Thyroid gland (tissue), 4 donors: ENCODE measurements at regions not wholly inside any gene's neighbourhood (a gene's known extent, or its start where the extent isn't known, plus 50 kb on each side); places are given as distances from the start of the nearest gene placed in this dataset.

ENCODE experiments used
- DNase-seq, 2 donors: peaks; one replicate each; pipeline ENCODE4 v3.0.0-alpha.2; 2019
- H3K27ac ChIP-seq, 3 donors: fragments of 200-600 bp; sonication (generic); 1 replicate in 2 of 3; 2 replicates in 1 of 3; pipeline ENCODE4 v1.5.1; 2016 to 2019; ENCODE audit warnings: mild to moderate bottlenecking in 1 of 3, moderate library complexity in 1 of 3
- H3K27me3 ChIP-seq: fragments of 200-600 bp; sonication (generic); one replicate; pipeline ENCODE4 v1.5.1; 2019
- H3K36me3 ChIP-seq, 2 donors: fragments of 200-600 bp; sonication (generic); one replicate each; pipeline ENCODE4 v1.5.1; 2016 to 2019
- H3K4me1 ChIP-seq, 2 donors: fragments of 200-600 bp; sonication (generic); one replicate each; pipeline ENCODE4 v1.5.1; 2017 to 2019
- H3K4me3 ChIP-seq, 3 donors: fragments of 200-600 bp; sonication (generic); replicated peaks in 1 of 3; 1 replicate in 2 of 3; 2 replicates in 1 of 3; pipeline ENCODE4 v1.5.1; 2016; ENCODE audit warnings: mild to moderate bottlenecking in 1 of 3
- H3K9me3 ChIP-seq: fragments of 200-600 bp; sonication (generic); one replicate; pipeline ENCODE4 v1.5.1; 2017
- POLR2A ChIP-seq, 2 donors: fragments of 450-650 bp; IDR thresholded peaks; one replicate each; pipeline ENCODE4 v1.6.1; 2017; ENCODE audit warnings: antibody characterized with exemption in 2 of 2, mild to moderate bottlenecking in 2 of 2, moderate library complexity in 1 of 2
- WGBS, 2 donors: methylation state at CpG; one replicate each; pipeline ENCODE4 v1.1.5; 2017; 5-methylcytosine and 5-hydroxymethylcytosine counted together
- intact Hi-C: fragments of 100-400 bp; cut with DNase I; formaldehyde crosslinking; loops from one replicate; pipeline ENCODE4 v1.15.1; 2023
- TF ChIP-seq, protein P1 (sequence below), 6 experiments: fragments of 200-600 bp in 3 of 6; fragments of 450-650 bp in 3 of 6; sonication (generic) in 3 of 6; IDR thresholded peaks; one replicate each; pipeline ENCODE4 v1.5.1; 2016 to 2019; ENCODE audit warnings: antibody characterized with exemption in 6 of 6, mild to moderate bottlenecking in 2 of 6, inconsistent platforms in 1 of 6, moderate library complexity in 1 of 6

DNA sequence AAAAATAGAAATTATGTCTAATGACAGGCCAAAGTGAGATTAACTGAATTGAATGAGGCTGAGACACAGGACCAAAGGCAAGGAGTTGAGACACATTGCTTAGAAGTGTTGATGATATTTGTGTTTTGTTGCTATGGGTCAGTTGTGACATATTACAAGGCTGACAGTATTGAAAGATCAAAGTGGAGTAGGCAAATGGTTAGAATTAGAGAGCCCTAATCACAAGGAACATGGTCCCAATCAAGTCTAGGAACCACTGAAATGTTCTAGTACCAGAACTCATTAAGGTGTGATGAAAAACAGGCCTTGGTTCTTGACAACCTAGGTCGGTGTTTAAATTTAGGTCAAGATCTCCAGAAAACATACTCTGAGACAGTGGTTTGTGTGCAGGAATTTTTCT, 896.3 kb upstream of the HS3ST1 start:
- H3K27ac ChIP-seq, result no peak overlapping the region
- H3K27me3 ChIP-seq, result no peaks in the 10 kb centered on the region
- TF ChIP-seq, protein P1, sequence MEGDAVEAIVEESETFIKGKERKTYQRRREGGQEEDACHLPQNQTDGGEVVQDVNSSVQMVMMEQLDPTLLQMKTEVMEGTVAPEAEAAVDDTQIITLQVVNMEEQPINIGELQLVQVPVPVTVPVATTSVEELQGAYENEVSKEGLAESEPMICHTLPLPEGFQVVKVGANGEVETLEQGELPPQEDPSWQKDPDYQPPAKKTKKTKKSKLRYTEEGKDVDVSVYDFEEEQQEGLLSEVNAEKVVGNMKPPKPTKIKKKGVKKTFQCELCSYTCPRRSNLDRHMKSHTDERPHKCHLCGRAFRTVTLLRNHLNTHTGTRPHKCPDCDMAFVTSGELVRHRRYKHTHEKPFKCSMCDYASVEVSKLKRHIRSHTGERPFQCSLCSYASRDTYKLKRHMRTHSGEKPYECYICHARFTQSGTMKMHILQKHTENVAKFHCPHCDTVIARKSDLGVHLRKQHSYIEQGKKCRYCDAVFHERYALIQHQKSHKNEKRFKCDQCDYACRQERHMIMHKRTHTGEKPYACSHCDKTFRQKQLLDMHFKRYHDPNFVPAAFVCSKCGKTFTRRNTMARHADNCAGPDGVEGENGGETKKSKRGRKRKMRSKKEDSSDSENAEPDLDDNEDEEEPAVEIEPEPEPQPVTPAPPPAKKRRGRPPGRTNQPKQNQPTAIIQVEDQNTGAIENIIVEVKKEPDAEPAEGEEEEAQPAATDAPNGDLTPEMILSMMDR (IDR thresholded peaks at IDR 0.05), result no peak
- TF ChIP-seq POLR2A (IDR thresholded peaks at IDR 0.05), result no peak
- DNase-seq, result no peak
- intact Hi-C loops, result no loop called here
- no peaks in the 10 kb centered on the region for H3K9me3 ChIP-seq
- no peaks in the 10 kb centered on the region for H3K36me3 ChIP-seq
- no peaks in the 10 kb centered on the region for H3K4me1 ChIP-seq
- WGBS, 2 donors, result 71 to 74% methylated on average over 1 of the region's 1 CpG
- H3K4me3 ChIP-seq, result no peak overlapping the region

DNA sequence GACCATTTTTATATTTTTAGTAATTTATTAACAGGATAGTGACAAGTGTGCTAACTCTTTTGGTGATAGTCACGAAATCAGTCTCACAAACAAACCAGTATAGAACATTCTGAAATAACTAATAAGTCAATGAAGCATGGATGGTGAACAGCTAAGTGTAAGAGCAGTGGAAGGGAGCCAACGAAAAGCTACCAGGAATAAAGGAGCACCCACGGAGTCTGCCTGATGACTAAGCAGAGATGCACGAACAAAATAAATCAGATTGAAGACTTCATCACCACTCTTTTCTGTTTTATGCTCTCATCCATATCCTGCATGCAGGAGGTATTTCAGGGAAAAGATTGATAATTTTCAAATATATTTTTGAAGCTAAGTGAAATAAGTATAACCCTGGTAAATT, 891.1 kb upstream of the HS3ST1 start:
- WGBS, 2 donors, result 31% methylated on average over 4 of the region's 4 CpGs
- TF ChIP-seq, protein P1 (IDR thresholded peaks at IDR 0.05), result no peak
- no peak for TF ChIP-seq POLR2A (IDR thresholded peaks at IDR 0.05)
- H3K4me3 ChIP-seq, result no peak overlapping the region
- no peaks in the 10 kb centered on the region for H3K4me1 ChIP-seq
- DNase-seq, result no peak
- no peaks in the 10 kb centered on the region for H3K36me3 ChIP-seq
- H3K9me3 ChIP-seq, result no peaks in the 10 kb centered on the region
- H3K27ac ChIP-seq, result no peak overlapping the region
- H3K27me3 ChIP-seq, result no peaks in the 10 kb centered on the region
- intact Hi-C loops, result no loop called here

DNA sequence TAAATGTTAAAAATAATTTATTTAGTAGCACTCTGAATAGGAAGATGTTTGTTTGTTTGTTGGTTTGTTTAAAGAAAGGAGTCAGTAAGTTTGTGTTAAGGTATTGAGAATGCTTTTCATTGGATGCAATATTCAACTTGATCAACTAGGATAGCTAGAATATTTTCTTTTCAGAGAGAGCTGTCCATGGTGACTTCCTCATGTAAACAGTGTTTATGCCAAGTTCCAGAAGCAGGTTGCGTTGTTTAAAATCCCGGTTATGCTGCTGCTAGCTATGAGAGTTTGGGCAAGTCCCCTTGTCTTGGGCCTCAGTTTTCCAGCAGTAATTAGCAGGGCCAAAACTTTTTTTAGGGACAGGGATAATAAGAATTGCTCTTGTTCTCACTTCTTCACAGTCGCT, 876.2 kb upstream of the HS3ST1 start:
- H3K27me3 ChIP-seq, result no peaks in the 10 kb centered on the region
- 71 to 78% methylated on average over 3 of the region's 3 CpGs for WGBS, 2 donors
- no peaks in the 10 kb centered on the region for H3K9me3 ChIP-seq
- H3K27ac ChIP-seq, result no peak overlapping the region
- TF ChIP-seq POLR2A (IDR thresholded peaks at IDR 0.05), result no peak
- TF ChIP-seq, protein P1 (IDR thresholded peaks at IDR 0.05), result no peak
- H3K36me3 ChIP-seq, result no peaks in the 10 kb centered on the region
- intact Hi-C loops, result no loop called here
- no peak for DNase-seq
- no peaks in the 10 kb centered on the region for H3K4me1 ChIP-seq
- H3K4me3 ChIP-seq, result no peak overlapping the region

DNA sequence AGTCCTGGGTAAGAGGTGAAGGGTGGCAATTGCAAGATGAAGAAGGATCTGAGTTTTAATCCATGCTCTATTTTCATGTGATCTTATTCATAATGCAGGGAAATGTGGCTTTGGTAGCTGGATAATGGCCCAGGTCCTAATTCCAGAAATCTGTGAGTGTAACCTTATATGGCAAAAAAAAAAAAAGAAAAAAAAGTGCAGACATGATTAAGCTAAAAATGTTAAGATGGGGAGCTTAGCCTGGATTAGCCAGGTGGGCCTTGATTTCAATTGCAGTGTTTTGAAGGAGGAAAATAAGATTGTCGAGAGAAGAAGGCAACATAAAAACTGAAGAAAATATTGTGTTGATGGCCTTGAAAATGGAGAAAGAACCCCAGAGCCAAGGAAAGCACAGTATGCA, 867.7 kb upstream of the HS3ST1 start:
- no peaks in the 10 kb centered on the region for H3K4me1 ChIP-seq
- no peak overlapping the region for H3K4me3 ChIP-seq
- no peaks in the 10 kb centered on the region for H3K36me3 ChIP-seq
- intact Hi-C loops, result no loop called here
- H3K27me3 ChIP-seq, result no peaks in the 10 kb centered on the region
- H3K27ac ChIP-seq, result no peak overlapping the region
- 89 to 96% methylated on average over 1 of the region's 1 CpG for WGBS, 2 donors
- TF ChIP-seq, protein P1 (IDR thresholded peaks at IDR 0.05), result no peak
- TF ChIP-seq POLR2A (IDR thresholded peaks at IDR 0.05), result no peak
- no peak for DNase-seq
- H3K9me3 ChIP-seq, result no peaks in the 10 kb centered on the region

DNA sequence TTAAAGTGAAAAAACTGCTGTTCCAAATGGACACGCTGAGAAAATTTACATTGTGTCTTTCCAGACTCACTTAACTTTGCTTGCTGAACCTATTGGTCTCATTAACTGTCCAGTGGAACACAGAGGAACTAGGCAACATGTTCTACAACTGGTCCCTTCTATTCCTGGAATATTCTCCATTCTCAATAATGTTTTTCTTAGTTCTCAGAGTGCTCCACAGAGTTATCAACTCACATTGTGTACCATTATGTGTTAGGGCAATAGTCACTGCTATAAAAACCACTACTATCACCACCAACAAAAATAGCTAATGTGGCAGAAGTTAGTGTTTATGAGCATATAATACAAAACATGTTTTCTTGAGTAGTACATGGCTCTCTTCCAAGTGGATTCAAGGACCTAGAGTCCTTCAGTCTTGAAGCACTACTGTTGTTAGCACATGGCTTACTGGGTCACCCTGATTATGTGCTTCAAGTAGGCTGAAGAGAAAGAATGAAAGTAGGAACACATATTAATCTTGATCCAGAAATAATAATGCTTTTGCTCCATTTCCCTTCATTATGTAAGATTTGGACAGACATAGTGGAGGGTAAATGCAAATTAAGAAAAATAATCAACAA, 865.3 kb upstream of the HS3ST1 start:
- Histone ChIP-seq H3K27me3 (no peaks in the 10 kb centered on the region), H3K27ac (no peak overlapping the region), H3K4me1 (no peaks in the 10 kb centered on the region), H3K36me3 (no peaks in the 10 kb centered on the region), H3K9me3 (no peaks in the 10 kb centered on the region), H3K4me3 (no peak overlapping the region)
- no peak for TF ChIP-seq POLR2A (IDR thresholded peaks at IDR 0.05)
- TF ChIP-seq, protein P1 (IDR thresholded peaks at IDR 0.05), result no peak
- intact Hi-C loops, result no loop called here
- WGBS, 2 donors, result 61 to 68% methylated on average over 1 of the region's 1 CpG
- no peak for DNase-seq
